DND-41 (cell line): ENCODE measurements at regions not wholly inside any gene's neighbourhood (a gene's known extent, or its start where the extent isn't known, plus 50 kb on each side); places are given as distances from the start of the nearest gene placed in this dataset.

Source experiments
- ATAC-seq: fragments of 200-7000 bp; cut with Tn5 transposase; 3 replicates; pipeline ENCODE4 v1.9.1; 2021; ENCODE audit warnings: low read depth; ENCODE audit not compliant: insufficient read depth
- DNase-seq: peaks from one replicate; pipeline ENCODE4 v3.0.0-alpha.2; 2020
- H2AFZ ChIP-seq: 2 replicates; pipeline ENCODE4 v1.6.0; 2012; ENCODE audit warnings: low read depth, low read length
- H3K27ac ChIP-seq: 2 replicates; pipeline ENCODE4 v1.5.1; 2012; ENCODE audit warnings: low read length, inconsistent platforms
- H3K27me3 ChIP-seq: fragments of 200-600 bp; sonication (generic); 2 replicates; pipeline ENCODE4 v1.6.0; 2012; ENCODE audit warnings: low read length, mild to moderate bottlenecking, inconsistent platforms; ENCODE audit not compliant: insufficient read depth, poor library complexity
- H3K36me3 ChIP-seq: 2 replicates; pipeline ENCODE4 v1.5.1; 2012; ENCODE audit warnings: low read length, inconsistent platforms; ENCODE audit not compliant: insufficient read depth
- H3K4me1 ChIP-seq: 2 replicates; pipeline ENCODE4 v1.5.1; 2012; ENCODE audit warnings: mild to moderate bottlenecking, low read length; ENCODE audit not compliant: insufficient read depth
- H3K4me2 ChIP-seq: 2 replicates; pipeline ENCODE4 v1.6.0; 2012; ENCODE audit warnings: mild to moderate bottlenecking, moderate library complexity, low read length, inconsistent platforms; ENCODE audit not compliant: insufficient read depth
- H3K4me3 ChIP-seq, 2 experiments: fragments of 200-600 bp in 1 of 2; shearing (Covaris generic) in 1 of 2; 2 replicates each; pipeline ENCODE4 v1.5.1; 2012 to 2016; ENCODE audit warnings: inconsistent platforms in 2 of 2, low read length in 2 of 2, mild to moderate bottlenecking in 2 of 2, low read depth in 1 of 2, moderate library complexity in 1 of 2
- H3K79me2 ChIP-seq: 2 replicates; pipeline ENCODE4 v1.6.0; 2012; ENCODE audit warnings: low read length, inconsistent platforms; ENCODE audit not compliant: insufficient read depth
- H3K9ac ChIP-seq: 2 replicates; pipeline ENCODE4 v1.6.0; 2012; ENCODE audit warnings: low read depth, mild to moderate bottlenecking, inconsistent platforms, low read length, moderate library complexity
- H3K9me3 ChIP-seq: 2 replicates; pipeline ENCODE4 v1.5.1; 2012; ENCODE audit warnings: low read length, moderate library complexity, mild to moderate bottlenecking, inconsistent platforms; ENCODE audit not compliant: insufficient read depth, severe bottlenecking
- H4K20me1 ChIP-seq: 2 replicates; pipeline ENCODE4 v1.6.0; 2012; ENCODE audit warnings: low read length; ENCODE audit not compliant: insufficient read depth
- EZH2 ChIP-seq: IDR thresholded peaks from 3 replicates; pipeline ENCODE4 v1.6.1; 2012; ENCODE audit warnings: borderline replicate concordance, low read depth, mild to moderate bottlenecking, moderate library complexity, low read length, inconsistent platforms; ENCODE audit not compliant: severe bottlenecking
- TF ChIP-seq, protein P1 (sequence below): IDR thresholded peaks from 2 replicates; pipeline ENCODE4 v1.5.1; 2012; ENCODE audit warnings: borderline replicate concordance, low read length, moderate library complexity, mild to moderate bottlenecking; ENCODE audit not compliant: poor library complexity, severe bottlenecking; ENCODE audit errors: extremely low read depth

DNA sequence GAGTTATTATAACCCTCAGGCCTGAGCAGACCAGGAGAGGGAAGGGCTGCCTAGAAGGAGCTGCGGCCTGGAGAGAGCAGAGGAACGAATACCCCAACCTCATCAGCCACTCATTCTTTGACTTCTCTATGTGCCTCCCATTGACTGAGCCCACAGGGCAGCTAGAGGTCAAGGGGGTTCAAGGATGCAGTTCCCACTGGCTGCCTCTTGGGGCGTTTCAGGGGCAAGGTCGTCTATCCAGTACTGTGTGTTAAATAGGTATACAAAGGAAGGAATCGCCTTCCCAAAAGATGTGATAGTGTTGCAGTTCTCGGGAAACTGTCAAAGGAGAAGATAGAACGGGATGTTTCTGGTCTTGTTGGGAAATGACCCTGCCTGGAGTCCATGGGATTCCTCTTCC is 250.6 kb downstream of the PRDM2 start:
- H4K20me1 ChIP-seq, result no peaks in the 10 kb centered on the region
- H3K4me2 ChIP-seq, result no peak overlapping the region
- ATAC-seq, result peak; percentile 53; the same call in 1 of the 3 replicates
- H3K4me3 ChIP-seq, result no peak overlapping the region
- H3K27me3 ChIP-seq, result peaks cover 1% of the 10 kb centered on the region
- TF ChIP-seq, protein P1, sequence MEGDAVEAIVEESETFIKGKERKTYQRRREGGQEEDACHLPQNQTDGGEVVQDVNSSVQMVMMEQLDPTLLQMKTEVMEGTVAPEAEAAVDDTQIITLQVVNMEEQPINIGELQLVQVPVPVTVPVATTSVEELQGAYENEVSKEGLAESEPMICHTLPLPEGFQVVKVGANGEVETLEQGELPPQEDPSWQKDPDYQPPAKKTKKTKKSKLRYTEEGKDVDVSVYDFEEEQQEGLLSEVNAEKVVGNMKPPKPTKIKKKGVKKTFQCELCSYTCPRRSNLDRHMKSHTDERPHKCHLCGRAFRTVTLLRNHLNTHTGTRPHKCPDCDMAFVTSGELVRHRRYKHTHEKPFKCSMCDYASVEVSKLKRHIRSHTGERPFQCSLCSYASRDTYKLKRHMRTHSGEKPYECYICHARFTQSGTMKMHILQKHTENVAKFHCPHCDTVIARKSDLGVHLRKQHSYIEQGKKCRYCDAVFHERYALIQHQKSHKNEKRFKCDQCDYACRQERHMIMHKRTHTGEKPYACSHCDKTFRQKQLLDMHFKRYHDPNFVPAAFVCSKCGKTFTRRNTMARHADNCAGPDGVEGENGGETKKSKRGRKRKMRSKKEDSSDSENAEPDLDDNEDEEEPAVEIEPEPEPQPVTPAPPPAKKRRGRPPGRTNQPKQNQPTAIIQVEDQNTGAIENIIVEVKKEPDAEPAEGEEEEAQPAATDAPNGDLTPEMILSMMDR, result peak; percentile 56
- TF ChIP-seq EZH2, result no peak
- no peaks in the 10 kb centered on the region for H3K4me1 ChIP-seq
- H3K9ac ChIP-seq, result no peak overlapping the region
- no peaks in the 10 kb centered on the region for H3K36me3 ChIP-seq
- no peak overlapping the region for H2AFZ ChIP-seq
- peak; percentile 12 for DNase-seq
- no peaks in the 10 kb centered on the region for H3K9me3 ChIP-seq
- H3K79me2 ChIP-seq, result no peaks in the 10 kb centered on the region
- no peak overlapping the region for H3K27ac ChIP-seq

DNA sequence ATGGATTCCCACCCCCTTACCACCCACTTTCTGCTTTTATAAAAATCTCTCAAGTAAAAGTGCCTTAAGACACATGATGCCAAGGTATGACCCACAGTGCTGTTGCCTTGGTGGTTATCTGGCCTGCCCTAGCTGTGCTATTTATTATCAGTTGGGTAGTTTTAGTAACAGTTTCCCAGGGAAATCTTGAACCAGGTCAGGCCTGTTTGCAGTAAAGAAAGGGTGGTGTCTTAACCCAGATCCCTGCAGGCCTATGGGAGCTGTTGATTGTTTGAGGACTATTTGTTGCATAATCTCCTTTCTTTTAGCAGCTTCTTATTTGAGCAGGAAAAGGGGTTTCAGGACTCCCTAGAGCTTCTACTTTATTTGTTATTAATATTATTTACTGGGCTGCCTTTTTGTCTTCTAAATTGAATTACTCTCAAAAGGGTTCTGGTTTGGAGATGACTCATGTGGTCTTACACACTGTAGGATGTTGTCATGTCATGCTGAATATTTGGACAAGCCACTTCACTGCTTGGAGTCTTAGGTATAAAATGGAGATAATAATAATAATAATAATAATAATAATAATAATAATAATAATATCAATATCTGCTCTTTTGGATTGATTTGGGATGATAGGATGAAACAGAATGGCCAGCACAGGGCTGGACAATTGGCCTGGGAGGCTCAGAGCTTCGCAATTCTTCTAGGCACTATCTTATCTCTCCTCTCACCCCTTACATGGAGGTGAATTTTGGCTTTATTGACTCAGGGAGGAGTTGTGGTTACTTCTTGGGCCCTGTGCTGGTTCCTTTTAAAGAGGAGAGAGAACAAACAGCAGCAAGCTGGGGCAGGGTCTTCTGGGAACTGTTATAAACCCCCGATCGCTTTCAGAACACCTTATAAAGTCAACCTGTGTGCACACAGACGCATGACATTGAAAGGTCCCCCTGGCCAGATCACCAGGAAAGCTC is 252.1 kb downstream of the PRDM2 start:
- Histone ChIP-seq H3K27me3 (peaks cover 8% of the 10 kb centered on the region), H3K9me3 (no peaks in the 10 kb centered on the region), H2AFZ (no peak overlapping the region), H3K36me3 (no peaks in the 10 kb centered on the region), H3K4me1 (no peaks in the 10 kb centered on the region), H4K20me1 (no peaks in the 10 kb centered on the region), H3K27ac (no peak overlapping the region), H3K4me2 (no peak overlapping the region), H3K9ac (no peak overlapping the region), H3K4me3 (no peak overlapping the region), H3K79me2 (no peaks in the 10 kb centered on the region)
- DNase-seq (no peak), ATAC-seq (no peak)
- TF ChIP-seq, protein P1, result no peak
- no peak for TF ChIP-seq EZH2

DNA sequence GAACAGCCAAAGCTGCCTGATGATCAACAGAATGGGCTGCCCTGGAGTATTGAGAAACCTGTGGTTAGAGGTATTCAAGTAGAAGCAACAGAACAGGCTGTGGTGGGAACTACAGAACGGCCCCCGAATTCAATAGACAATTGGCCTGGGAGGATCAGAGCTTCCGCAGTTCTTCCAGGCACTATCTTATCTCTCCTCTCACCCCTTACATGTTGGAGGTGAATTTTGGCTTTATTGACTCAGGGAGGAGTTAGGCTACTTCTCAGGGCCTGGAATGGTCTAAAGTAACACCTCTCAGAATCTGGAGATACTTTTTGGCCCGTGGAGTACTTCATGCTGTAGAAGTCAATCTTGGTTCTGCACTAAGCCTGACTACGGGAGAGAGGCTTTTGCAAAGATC is 253.0 kb downstream of the PRDM2 start:
- no peaks in the 10 kb centered on the region for H3K36me3 ChIP-seq

More for the DNA sequence above, 253.0 kb downstream of the PRDM2 start:
- no peak for DNase-seq
- TF ChIP-seq, protein P1, result no peak
- no peak for TF ChIP-seq EZH2
- H4K20me1 ChIP-seq, result no peaks in the 10 kb centered on the region
- no peaks in the 10 kb centered on the region for H3K79me2 ChIP-seq
- H2AFZ ChIP-seq, result no peak overlapping the region
- H3K4me3 ChIP-seq, result no peak overlapping the region
- peaks cover 9% of the 10 kb centered on the region for H3K27me3 ChIP-seq
- H3K9me3 ChIP-seq, result no peaks in the 10 kb centered on the region
- no peak overlapping the region for H3K9ac ChIP-seq
- H3K27ac ChIP-seq, result no peak overlapping the region
- ATAC-seq, result no peak
- no peaks in the 10 kb centered on the region for H3K4me1 ChIP-seq
- no peak overlapping the region for H3K4me2 ChIP-seq
